Body of pancreas (tissue), 4 donors: ENCODE measurements at regions not wholly inside any gene's neighbourhood (a gene's known extent, or its start where the extent isn't known, plus 50 kb on each side); places are given as distances from the start of the nearest gene placed in this dataset.

Source experiments
- CTCF ChIP-seq, 7 experiments: fragments of 450-650 bp in 4 of 7; fragments of 200-600 bp in 3 of 7; sonication (generic) in 3 of 7; IDR thresholded peaks; one replicate each; pipeline ENCODE4 v1.5.1; 2016 to 2019; ENCODE audit warnings: antibody characterized with exemption in 7 of 7
- POLR2A ChIP-seq, 3 donors: fragments of 450-650 bp; IDR thresholded peaks; one replicate each; pipeline ENCODE4 v1.6.1; 2016; ENCODE audit warnings: antibody characterized with exemption in 3 of 3, mild to moderate bottlenecking in 2 of 3

GRCh38 chr10:78330884-78331283, 297.2 kb downstream of the RPS24 start:
- TF ChIP-seq POLR2A (IDR thresholded peaks at IDR 0.05) (no peak), CTCF (IDR thresholded peaks at IDR 0.05) (no peak)
